IMR-90 (cell line): ENCODE measurements at regions not wholly inside any gene's neighbourhood (a gene's known extent, or its start where the extent isn't known, plus 50 kb on each side); places are given as distances from the start of the nearest gene placed in this dataset.

Source experiments
- BHLHE40 ChIP-seq: fragments of 150-350 bp; IDR thresholded peaks from 2 replicates; pipeline ENCODE4 v1.6.1; 2016; ENCODE audit warnings: mild to moderate bottlenecking, low read depth, low read length
- CEBPB ChIP-seq: IDR thresholded peaks from 2 replicates; pipeline ENCODE4 v1.6.1; 2012; ENCODE audit warnings: low read depth, low read length, improper control_type of control experiment
- MAFK ChIP-seq: IDR thresholded peaks from 2 replicates; pipeline ENCODE4 v1.6.1; 2012; ENCODE audit warnings: low read depth, low read length, improper control_type of control experiment
- POLR2A ChIP-seq: IDR thresholded peaks from 2 replicates; pipeline ENCODE4 v1.6.1; 2012; ENCODE audit warnings: mild to moderate bottlenecking, low read depth, low read length
- TF ChIP-seq, protein P1 (sequence below): conservative IDR thresholded peaks from 2 replicates; pipeline ENCODE4 v1.5.1; 2012; ENCODE audit warnings: mild to moderate bottlenecking, low read depth, low read length, improper control_type of control experiment

DNA sequence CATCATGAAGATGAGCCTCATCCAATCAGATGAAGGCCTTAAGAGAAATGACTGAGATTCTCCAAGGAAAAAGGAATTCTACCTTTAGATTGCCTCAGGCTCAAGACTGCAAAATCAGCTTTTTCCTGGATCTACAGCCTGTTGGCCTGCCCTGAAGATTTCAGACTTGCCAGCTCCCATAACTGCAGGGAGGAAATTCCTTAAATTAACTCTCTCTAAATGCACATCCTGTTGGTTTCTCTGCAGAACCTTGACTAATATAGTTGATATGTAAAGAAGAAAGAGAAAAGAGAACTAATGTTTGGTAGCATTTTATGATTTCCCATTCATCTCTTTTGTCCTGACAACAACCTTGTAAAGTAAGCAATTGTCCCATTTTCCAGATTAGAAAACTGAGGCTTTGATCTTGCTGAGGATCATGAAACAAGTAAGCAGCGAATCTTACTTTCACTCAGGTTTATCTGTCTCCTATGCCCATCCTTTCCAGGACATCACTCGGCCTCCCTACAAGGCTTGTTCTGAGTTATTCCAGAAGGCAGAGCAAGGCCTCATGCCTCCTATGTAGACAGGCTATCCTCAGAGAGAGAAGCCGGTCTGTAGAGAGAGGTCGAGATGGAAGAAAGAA is 115.0 kb upstream of the LDB2 start:
- TF ChIP-seq, protein P1, sequence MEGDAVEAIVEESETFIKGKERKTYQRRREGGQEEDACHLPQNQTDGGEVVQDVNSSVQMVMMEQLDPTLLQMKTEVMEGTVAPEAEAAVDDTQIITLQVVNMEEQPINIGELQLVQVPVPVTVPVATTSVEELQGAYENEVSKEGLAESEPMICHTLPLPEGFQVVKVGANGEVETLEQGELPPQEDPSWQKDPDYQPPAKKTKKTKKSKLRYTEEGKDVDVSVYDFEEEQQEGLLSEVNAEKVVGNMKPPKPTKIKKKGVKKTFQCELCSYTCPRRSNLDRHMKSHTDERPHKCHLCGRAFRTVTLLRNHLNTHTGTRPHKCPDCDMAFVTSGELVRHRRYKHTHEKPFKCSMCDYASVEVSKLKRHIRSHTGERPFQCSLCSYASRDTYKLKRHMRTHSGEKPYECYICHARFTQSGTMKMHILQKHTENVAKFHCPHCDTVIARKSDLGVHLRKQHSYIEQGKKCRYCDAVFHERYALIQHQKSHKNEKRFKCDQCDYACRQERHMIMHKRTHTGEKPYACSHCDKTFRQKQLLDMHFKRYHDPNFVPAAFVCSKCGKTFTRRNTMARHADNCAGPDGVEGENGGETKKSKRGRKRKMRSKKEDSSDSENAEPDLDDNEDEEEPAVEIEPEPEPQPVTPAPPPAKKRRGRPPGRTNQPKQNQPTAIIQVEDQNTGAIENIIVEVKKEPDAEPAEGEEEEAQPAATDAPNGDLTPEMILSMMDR: no peak
- peak; percentile 48 for TF ChIP-seq MAFK
- no peak for TF ChIP-seq POLR2A
- no peak for TF ChIP-seq CEBPB
- no peak for TF ChIP-seq BHLHE40
